ENCODE measurements at regions not wholly inside any gene's neighbourhood (a gene's known extent, or its start where the extent isn't known, plus 50 kb on each side); places are given as distances from the start of the nearest gene placed in this dataset.

- TF ChIP-seq ZNF639 (CRISPR knock-in tag; conservative IDR thresholded peaks at IDR 0.05) (no peak), HNRNPUL1 (IDR thresholded peaks at IDR 0.05; ENCODE audit: low read depth, low read length) (no peak), CTCF (CRISPR knock-in tag; IDR thresholded peaks at IDR 0.05) (no peak), TFE3 (CRISPR knock-in tag; IDR thresholded peaks at IDR 0.05) (no peak), MTA1 (CRISPR knock-in tag; IDR thresholded peaks at IDR 0.05; ENCODE audit: borderline replicate concordance) (no peak), ISX (CRISPR knock-in tag; conservative IDR thresholded peaks at IDR 0.05) (no peak), PAWR (CRISPR knock-in tag; IDR thresholded peaks at IDR 0.05; ENCODE audit: borderline replicate concordance) (no peak), MAX (IDR thresholded peaks at IDR 0.05) (no peak), FOSL1 (CRISPR knock-in tag; IDR thresholded peaks at IDR 0.05; ENCODE audit: borderline replicate concordance) (no peak), POLR2A (IDR thresholded peaks at IDR 0.05; ENCODE audit: insufficient read depth in 1 of 2, low read depth in 2 of 2, low read length in 2 of 2) (no peak), ZNF138 (CRISPR knock-in tag; IDR thresholded peaks at IDR 0.05; ENCODE audit: low read depth) (no peak)
Measured at GRCh38 chr10:128471151-128471550, 344.9 kb upstream of the MKI67 start.

All from HepG2 (cell line).